Left ventricle myocardium inferior (tissue), 1 donor: ENCODE measurements at regions not wholly inside any gene's neighbourhood (a gene's known extent, or its start where the extent isn't known, plus 50 kb on each side); places are given as distances from the start of the nearest gene placed in this dataset.

Experiments used
- DNase-seq: peaks from one replicate; pipeline ENCODE4 v3.0.0-alpha.2; 2020
- H3K27ac ChIP-seq: fragments of 200-600 bp; replicated peaks from 2 replicates; pipeline ENCODE4 v1.8.0; 2021
- H3K27me3 ChIP-seq: fragments of 200-600 bp; 2 replicates; pipeline ENCODE4 v1.8.0; 2021; ENCODE audit warnings: low read depth
- H3K36me3 ChIP-seq: fragments of 200-600 bp; 2 replicates; pipeline ENCODE4 v1.8.0; 2021
- H3K4me1 ChIP-seq: fragments of 200-600 bp; 2 replicates; pipeline ENCODE4 v1.8.0; 2021
- H3K4me3 ChIP-seq: fragments of 200-600 bp; 2 replicates; pipeline ENCODE4 v1.8.0; 2021; ENCODE audit warnings: mild to moderate bottlenecking, moderate library complexity
- H3K9me3 ChIP-seq: fragments of 200-600 bp; replicated peaks from 2 replicates; pipeline ENCODE4 v1.8.0; 2021
- intact Hi-C: fragments of 100-400 bp; cut with micrococcal nuclease; formaldehyde crosslinking; loops from one replicate; pipeline ENCODE4 v1.11.0; 2022
- TF ChIP-seq, protein P1 (sequence below): fragments of 200-600 bp; IDR thresholded peaks from 2 replicates; pipeline ENCODE4 v1.8.0; 2021; ENCODE audit warnings: antibody characterized with exemption, mild to moderate bottlenecking, borderline replicate concordance
- donor health status: DM: no; HTN: yes; CAD: no; lungs with severe emphysema.

DNA sequence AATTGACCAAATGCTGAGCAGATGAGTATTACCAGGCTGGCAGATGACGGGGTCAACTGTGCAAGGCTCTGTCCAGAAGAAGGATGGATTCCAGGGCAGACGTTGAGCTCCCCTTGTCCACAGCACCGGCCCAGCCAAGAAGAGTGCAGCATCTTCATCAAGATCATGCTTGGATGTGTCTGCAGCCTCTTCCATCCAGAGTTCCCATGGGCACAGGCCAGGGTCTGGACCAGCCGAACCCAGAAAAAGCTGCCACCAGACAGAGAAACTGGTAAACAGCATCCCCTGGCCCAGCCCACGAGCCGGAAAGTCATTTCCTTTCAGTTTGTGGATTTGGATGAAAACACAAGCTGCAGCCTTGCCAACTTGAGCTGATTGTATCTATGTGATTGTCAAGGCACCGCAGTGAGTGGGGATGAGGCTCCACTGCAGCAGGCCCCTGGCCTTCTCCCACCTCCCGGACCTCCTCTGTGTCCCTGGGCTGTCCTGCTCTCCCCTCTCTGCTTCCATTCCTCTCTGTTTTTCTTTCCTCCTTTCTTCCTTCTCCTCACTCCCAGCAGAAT is 321.8 kb downstream of the TCERG1L start:
- DNase-seq, result no peak
- Histone ChIP-seq H3K4me3 (no peak overlapping the region), H3K27ac (no peak overlapping the region), H3K4me1 (no peaks in the 10 kb centered on the region), H3K9me3 (no peaks in the 10 kb centered on the region), H3K27me3 (peaks cover 63% of the 10 kb centered on the region), H3K36me3 (no peaks in the 10 kb centered on the region)
- TF ChIP-seq, protein P1, sequence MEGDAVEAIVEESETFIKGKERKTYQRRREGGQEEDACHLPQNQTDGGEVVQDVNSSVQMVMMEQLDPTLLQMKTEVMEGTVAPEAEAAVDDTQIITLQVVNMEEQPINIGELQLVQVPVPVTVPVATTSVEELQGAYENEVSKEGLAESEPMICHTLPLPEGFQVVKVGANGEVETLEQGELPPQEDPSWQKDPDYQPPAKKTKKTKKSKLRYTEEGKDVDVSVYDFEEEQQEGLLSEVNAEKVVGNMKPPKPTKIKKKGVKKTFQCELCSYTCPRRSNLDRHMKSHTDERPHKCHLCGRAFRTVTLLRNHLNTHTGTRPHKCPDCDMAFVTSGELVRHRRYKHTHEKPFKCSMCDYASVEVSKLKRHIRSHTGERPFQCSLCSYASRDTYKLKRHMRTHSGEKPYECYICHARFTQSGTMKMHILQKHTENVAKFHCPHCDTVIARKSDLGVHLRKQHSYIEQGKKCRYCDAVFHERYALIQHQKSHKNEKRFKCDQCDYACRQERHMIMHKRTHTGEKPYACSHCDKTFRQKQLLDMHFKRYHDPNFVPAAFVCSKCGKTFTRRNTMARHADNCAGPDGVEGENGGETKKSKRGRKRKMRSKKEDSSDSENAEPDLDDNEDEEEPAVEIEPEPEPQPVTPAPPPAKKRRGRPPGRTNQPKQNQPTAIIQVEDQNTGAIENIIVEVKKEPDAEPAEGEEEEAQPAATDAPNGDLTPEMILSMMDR, result no peak
- intact Hi-C loops, result no loop called here

DNA sequence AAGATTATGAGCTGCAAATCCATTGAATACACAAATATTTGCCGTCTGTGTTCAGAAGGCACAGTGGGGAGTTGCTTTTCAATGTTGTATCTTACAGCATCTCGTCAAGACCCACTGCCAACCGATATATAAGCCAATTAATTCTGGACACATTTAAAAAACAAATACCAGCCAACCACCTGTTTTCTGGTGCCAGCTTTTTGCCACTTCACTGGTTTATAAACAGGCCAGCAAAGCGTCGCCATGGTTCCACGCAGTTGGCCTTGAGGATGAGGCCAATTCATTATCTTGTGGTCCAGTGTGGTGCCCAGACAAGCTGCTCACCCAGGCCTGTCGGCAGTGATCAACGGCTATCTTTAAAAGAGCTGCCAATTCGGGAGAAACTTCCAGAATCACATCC is 321.0 kb downstream of the TCERG1L start:
- Histone ChIP-seq H3K27ac (no peak overlapping the region), H3K9me3 (peaks cover 2% of the 10 kb centered on the region), H3K27me3 (peaks cover 66% of the 10 kb centered on the region), H3K4me1 (no peaks in the 10 kb centered on the region), H3K4me3 (no peak overlapping the region), H3K36me3 (no peaks in the 10 kb centered on the region)
- TF ChIP-seq, protein P1, result no peak
- DNase-seq, result no peak
- intact Hi-C loops, result no loop called here

DNA sequence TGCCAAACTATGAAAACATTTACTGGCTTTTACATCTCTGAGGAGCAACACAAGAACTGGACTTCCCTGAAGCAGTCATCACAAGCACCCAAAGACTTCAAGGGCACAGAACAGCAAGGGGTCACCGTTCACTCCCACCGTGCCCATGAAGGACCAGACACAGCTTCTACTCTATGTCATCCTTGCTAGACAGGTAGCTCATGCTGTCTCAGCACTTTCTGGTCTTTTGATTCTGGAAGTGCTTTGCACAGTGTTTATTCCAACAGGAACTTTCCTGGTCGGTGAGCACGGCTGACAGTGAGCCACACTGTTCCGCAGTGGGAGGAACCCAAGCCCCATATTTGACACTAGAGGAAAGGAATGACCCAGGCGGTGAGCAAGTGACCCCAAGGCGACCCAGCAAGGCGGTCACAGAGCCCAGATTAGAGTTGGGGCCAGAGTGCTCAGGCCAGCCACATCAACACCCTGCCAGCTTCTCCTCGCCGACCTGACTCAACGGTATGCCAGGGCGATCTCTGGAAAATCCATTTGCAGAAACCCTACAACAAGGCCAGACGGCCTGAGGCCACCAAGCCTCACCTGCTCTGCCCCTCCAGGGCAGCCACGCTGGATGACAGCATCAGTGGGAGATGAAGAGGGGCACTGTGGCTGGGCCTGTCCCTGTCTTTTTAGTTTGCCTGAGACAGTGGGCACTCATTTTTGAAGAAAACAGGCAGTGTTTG is 318.6 kb downstream of the TCERG1L start:
- H3K9me3 ChIP-seq, result peaks cover 15% of the 10 kb centered on the region
- intact Hi-C loops, result no loop called here
- H3K36me3 ChIP-seq, result no peaks in the 10 kb centered on the region
- no peak for DNase-seq
- no peaks in the 10 kb centered on the region for H3K4me1 ChIP-seq
- TF ChIP-seq, protein P1, result no peak
- no peak overlapping the region for H3K4me3 ChIP-seq
- no peak overlapping the region for H3K27ac ChIP-seq
- peaks cover 70% of the 10 kb centered on the region for H3K27me3 ChIP-seq

DNA sequence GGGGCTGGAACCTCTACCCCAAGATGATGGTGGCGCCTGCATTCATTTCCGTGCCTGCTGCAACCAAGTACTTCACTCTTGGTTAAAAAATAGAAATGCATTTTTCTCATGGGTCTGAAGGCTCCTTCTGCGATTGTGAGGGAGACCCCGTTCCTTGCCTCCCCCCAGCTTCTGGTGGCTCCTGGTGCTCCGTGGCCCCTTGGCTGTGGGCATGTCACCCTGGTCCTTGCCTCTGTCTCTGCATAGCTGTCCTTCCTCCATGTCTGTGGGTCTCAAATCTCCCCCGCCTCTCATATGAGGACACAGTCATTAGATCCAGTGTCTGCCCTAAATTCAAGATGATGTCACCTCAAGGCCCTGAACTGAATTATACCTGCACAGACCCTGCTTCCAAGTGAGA is 317.9 kb downstream of the TCERG1L start:
- TF ChIP-seq, protein P1, result no peak
- intact Hi-C loops, result no loop called here

DNA sequence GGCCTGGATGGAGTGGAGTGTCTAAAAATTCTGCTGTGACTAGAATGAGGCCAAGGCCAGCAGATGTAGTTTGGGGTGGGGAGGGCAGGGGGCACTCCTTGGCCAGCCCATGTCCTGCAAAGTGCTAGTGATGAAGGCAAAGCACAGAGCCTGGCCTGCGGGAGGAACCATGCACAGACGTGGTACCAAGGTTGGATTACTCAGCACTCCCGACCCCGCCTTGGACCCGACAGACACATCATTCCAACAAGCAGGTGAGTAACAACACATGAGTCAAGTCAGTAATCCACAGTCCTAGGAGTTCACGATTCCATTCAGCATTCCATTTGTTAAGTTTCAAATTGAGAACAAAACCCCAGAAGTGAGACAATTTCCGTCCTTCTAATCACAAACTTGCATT is 317.3 kb downstream of the TCERG1L start:
- intact Hi-C loops, result no loop called here
- Histone ChIP-seq H3K9me3 (peaks cover 15% of the 10 kb centered on the region), H3K27ac (no peak overlapping the region), H3K27me3 (peaks cover 72% of the 10 kb centered on the region), H3K36me3 (no peaks in the 10 kb centered on the region), H3K4me1 (no peaks in the 10 kb centered on the region), H3K4me3 (no peak overlapping the region)
- DNase-seq, result no peak
- TF ChIP-seq, protein P1, result no peak

More for the DNA sequence above, 317.9 kb downstream of the TCERG1L start:
- Histone ChIP-seq H3K9me3 (peaks cover 15% of the 10 kb centered on the region), H3K27me3 (peaks cover 70% of the 10 kb centered on the region), H3K27ac (no peak overlapping the region), H3K4me1 (no peaks in the 10 kb centered on the region), H3K36me3 (no peaks in the 10 kb centered on the region), H3K4me3 (no peak overlapping the region)
- DNase-seq, result no peak
